B cell (primary cell): ENCODE measurements at regions not wholly inside any gene's neighbourhood (a gene's known extent, or its start where the extent isn't known, plus 50 kb on each side); places are given as distances from the start of the nearest gene placed in this dataset.

Experiments
- ATAC-seq: fragments of 200-7000 bp; cut with Tn5 transposase; one replicate; pipeline ENCODE4 v1.10.0; 2021; ENCODE audit warnings: low read depth, mild to moderate bottlenecking, moderate number of reproducible peaks, moderate library complexity
- CTCF ChIA-PET: fragments of 350-600 bp; sonication (Branson Sonifier 250); formaldehyde crosslinking; loops from one replicate; lab custom pipeline; 2021; ENCODE audit warnings: antibody characterized with exemption, inconsistent platforms; lab: Charles Lee
- POLR2A ChIA-PET: fragments of 350-600 bp; sonication (Branson Sonifier 250); formaldehyde crosslinking; loops from one replicate; lab custom pipeline; 2021; ENCODE audit warnings: antibody characterized with exemption; lab: Charles Lee
- DNase-seq: peaks from one replicate; pipeline ENCODE4 v3.0.0; 2013
- H2AFZ ChIP-seq: 2 replicates; pipeline ENCODE4 v1.6.1; 2012; ENCODE audit warnings: mild to moderate bottlenecking, low read depth, low read length; ENCODE audit not compliant: insufficient read depth, poor library complexity, severe bottlenecking
- H3K27ac ChIP-seq, 2 donors: 1 replicate in 1 of 2; 2 replicates in 1 of 2; pipeline ENCODE4 v1.5.1; 2012 to 2013; ENCODE audit warnings: low read length in 2 of 2, mild to moderate bottlenecking in 2 of 2, moderate library complexity in 1 of 2
- H3K27me3 ChIP-seq, 4 experiments: fragments of 200-600 bp in 1 of 4; sonication (generic) in 1 of 4; replicated peaks in 1 of 4; 1 replicate in 2 of 4; 2 replicates in 2 of 4; pipeline versions ENCODE4 v1.6.1 to v1.7.0; 2013 to 2016; ENCODE audit warnings: low read length in 3 of 4, mild to moderate bottlenecking in 2 of 4, mixed read lengths in 1 of 4, moderate library complexity in 1 of 4; ENCODE audit not compliant: insufficient read depth in 4 of 4, control insufficient read depth in 3 of 4; ENCODE audit errors: control extremely low read depth in 1 of 4
- H3K36me3 ChIP-seq, 2 experiments: replicated peaks in 1 of 2; 1 replicate in 1 of 2; 2 replicates in 1 of 2; pipeline versions ENCODE4 v1.6.1 to v1.7.1; 2013; ENCODE audit warnings: low read length in 1 of 2; ENCODE audit not compliant: insufficient read depth in 2 of 2, control insufficient read depth in 1 of 2; ENCODE audit errors: control extremely low read depth in 1 of 2, extremely low read depth in 1 of 2
- H3K4me1 ChIP-seq, 2 donors: fragments of 200-600 bp in 1 of 2; sonication (generic) in 1 of 2; 1 replicate in 1 of 2; 2 replicates in 1 of 2; pipeline versions ENCODE4 v1.5.1 to v1.6.1; 2013 to 2017; ENCODE audit warnings: low read length in 2 of 2; ENCODE audit not compliant: control insufficient read depth in 2 of 2, insufficient read depth in 2 of 2
- H3K4me2 ChIP-seq: replicated peaks from 2 replicates; pipeline ENCODE3; 2012; ENCODE audit warnings: mild to moderate bottlenecking, low read depth, low read length; ENCODE audit not compliant: poor library complexity, severe bottlenecking
- H3K4me3 ChIP-seq, 5 experiments: fragments of 200-600 bp in 1 of 5; sonication (generic) in 1 of 5; 1 replicate in 3 of 5; 2 replicates in 2 of 5; pipeline versions ENCODE4 v1.5.1 to v1.7.0; 2011 to 2016; ENCODE audit warnings: low read length in 4 of 5, mild to moderate bottlenecking in 4 of 5, low read depth in 2 of 5, control low read depth in 1 of 5, moderate library complexity in 1 of 5; ENCODE audit not compliant: insufficient read depth in 1 of 5; ENCODE audit errors: control extremely low read depth in 1 of 5, extremely low read depth in 1 of 5
- H3K79me2 ChIP-seq: fragments of 200-600 bp; sonication (generic); one replicate; pipeline ENCODE4 v1.6.0; 2016; ENCODE audit warnings: low read length; ENCODE audit not compliant: control insufficient read depth, insufficient read depth
- H3K9ac ChIP-seq: fragments of 200-600 bp; sonication (generic); 2 replicates; pipeline ENCODE4 v1.6.1; 2017; ENCODE audit warnings: mild to moderate bottlenecking, low read length, moderate library complexity
- H3K9me3 ChIP-seq, 3 donors: one replicate each; pipeline versions ENCODE4 v1.6.1 to v1.7.1; 2013; ENCODE audit warnings: low read length in 2 of 3; ENCODE audit not compliant: control insufficient read depth in 2 of 3, insufficient read depth in 1 of 3; ENCODE audit errors: control extremely low read depth in 1 of 3
- H4K20me1 ChIP-seq: 2 replicates; pipeline ENCODE4 v1.6.0; 2012; ENCODE audit warnings: mild to moderate bottlenecking, low read length; ENCODE audit not compliant: insufficient read depth, control insufficient read depth, poor library complexity, severe bottlenecking
- H3K27ac Mint-ChIP-seq: one replicate; pipeline ENCODE4 v1.8.0; 2021; ENCODE audit warnings: mixed read lengths
- H3K27me3 Mint-ChIP-seq: one replicate; pipeline ENCODE4 v1.8.0; 2021; ENCODE audit warnings: mixed read lengths
- H3K4me1 Mint-ChIP-seq: one replicate; pipeline ENCODE4 v1.8.0; 2021; ENCODE audit warnings: mixed read lengths
- H3K4me3 Mint-ChIP-seq: one replicate; pipeline ENCODE4 v1.8.0; 2021; ENCODE audit warnings: mixed read lengths
- H3K9me3 Mint-ChIP-seq: one replicate; pipeline ENCODE4 v1.8.0; 2022; ENCODE audit warnings: mixed read lengths; ENCODE audit not compliant: insufficient read depth
- EZH2 ChIP-seq: IDR thresholded peaks from 2 replicates; pipeline ENCODE4 v1.6.1; 2012; ENCODE audit warnings: borderline replicate concordance, low read depth, mild to moderate bottlenecking, moderate library complexity, low read length; ENCODE audit not compliant: insufficient read depth, poor library complexity, severe bottlenecking
- WGBS: methylation state at CpG from one replicate; pipeline ENCODE4 v1.1.5; 2013; ENCODE audit warnings: missing lambda C conversion rate; ENCODE audit not compliant: insufficient coverage; 5-methylcytosine and 5-hydroxymethylcytosine counted together
- intact Hi-C: fragments of 100-400 bp; cut with micrococcal nuclease; formaldehyde crosslinking; loops from one replicate; pipeline ENCODE4 v1.10.0; 2022
- TF ChIP-seq, protein P1 (sequence below): fragments of 200-600 bp; IDR thresholded peaks from one replicate; pipeline ENCODE4 v1.8.0; 2022; ENCODE audit warnings: antibody characterized with exemption, mild to moderate bottlenecking

DNA sequence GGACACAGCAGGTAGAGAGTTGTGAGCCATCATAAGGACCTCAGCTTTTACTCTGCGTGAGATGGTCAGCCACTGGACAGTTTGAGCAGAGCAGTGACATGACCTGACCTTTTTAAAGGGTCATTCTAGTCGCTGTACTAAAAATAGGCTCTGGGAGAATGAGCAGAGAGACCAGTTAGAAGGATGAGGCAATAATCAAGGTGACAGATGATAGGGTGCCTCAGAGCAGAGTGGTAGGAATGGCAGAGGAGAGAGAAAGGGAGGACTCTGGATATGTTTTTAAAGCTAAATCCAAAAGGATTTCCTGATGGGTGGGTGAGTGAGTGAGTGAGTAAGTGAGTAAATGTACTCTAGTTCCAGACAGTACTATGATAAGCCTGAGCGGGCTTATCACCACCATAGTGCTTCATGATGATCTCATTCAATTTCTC lies 83.6 kb upstream of the ARHGAP5 start:
- no peaks in the 10 kb centered on the region for H3K36me3 ChIP-seq
- intact Hi-C loops, result no loop called here
- no peak overlapping the region for H3K27ac Mint-ChIP-seq
- H3K4me3 ChIP-seq, result no peak overlapping the region
- WGBS, result 92% methylated on average over 2 of the region's 3 CpGs
- no peak overlapping the region for H3K4me3 Mint-ChIP-seq
- no peaks in the 10 kb centered on the region for H3K79me2 ChIP-seq
- H3K27me3 Mint-ChIP-seq, result peaks cover 8% of the 10 kb centered on the region
- no peaks in the 10 kb centered on the region for H3K9me3 ChIP-seq
- H3K4me1 Mint-ChIP-seq, result no peaks in the 10 kb centered on the region
- H4K20me1 ChIP-seq, result no peaks in the 10 kb centered on the region
- no peaks in the 10 kb centered on the region for H3K9me3 Mint-ChIP-seq
- H3K27me3 ChIP-seq, result no peaks in the 10 kb centered on the region
- ChIA-PET POLR2A (no interaction called here), CTCF (no interaction called here)
- no peak overlapping the region for H3K9ac ChIP-seq
- no peak overlapping the region for H3K4me2 ChIP-seq
- no peaks in the 10 kb centered on the region for H3K4me1 ChIP-seq
- ATAC-seq, result no peak
- DNase-seq, result no peak
- no peak overlapping the region for H3K27ac ChIP-seq
- no peak for TF ChIP-seq EZH2
- TF ChIP-seq, protein P1, sequence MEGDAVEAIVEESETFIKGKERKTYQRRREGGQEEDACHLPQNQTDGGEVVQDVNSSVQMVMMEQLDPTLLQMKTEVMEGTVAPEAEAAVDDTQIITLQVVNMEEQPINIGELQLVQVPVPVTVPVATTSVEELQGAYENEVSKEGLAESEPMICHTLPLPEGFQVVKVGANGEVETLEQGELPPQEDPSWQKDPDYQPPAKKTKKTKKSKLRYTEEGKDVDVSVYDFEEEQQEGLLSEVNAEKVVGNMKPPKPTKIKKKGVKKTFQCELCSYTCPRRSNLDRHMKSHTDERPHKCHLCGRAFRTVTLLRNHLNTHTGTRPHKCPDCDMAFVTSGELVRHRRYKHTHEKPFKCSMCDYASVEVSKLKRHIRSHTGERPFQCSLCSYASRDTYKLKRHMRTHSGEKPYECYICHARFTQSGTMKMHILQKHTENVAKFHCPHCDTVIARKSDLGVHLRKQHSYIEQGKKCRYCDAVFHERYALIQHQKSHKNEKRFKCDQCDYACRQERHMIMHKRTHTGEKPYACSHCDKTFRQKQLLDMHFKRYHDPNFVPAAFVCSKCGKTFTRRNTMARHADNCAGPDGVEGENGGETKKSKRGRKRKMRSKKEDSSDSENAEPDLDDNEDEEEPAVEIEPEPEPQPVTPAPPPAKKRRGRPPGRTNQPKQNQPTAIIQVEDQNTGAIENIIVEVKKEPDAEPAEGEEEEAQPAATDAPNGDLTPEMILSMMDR, result no peak
- H2AFZ ChIP-seq, result no peak overlapping the region

DNA sequence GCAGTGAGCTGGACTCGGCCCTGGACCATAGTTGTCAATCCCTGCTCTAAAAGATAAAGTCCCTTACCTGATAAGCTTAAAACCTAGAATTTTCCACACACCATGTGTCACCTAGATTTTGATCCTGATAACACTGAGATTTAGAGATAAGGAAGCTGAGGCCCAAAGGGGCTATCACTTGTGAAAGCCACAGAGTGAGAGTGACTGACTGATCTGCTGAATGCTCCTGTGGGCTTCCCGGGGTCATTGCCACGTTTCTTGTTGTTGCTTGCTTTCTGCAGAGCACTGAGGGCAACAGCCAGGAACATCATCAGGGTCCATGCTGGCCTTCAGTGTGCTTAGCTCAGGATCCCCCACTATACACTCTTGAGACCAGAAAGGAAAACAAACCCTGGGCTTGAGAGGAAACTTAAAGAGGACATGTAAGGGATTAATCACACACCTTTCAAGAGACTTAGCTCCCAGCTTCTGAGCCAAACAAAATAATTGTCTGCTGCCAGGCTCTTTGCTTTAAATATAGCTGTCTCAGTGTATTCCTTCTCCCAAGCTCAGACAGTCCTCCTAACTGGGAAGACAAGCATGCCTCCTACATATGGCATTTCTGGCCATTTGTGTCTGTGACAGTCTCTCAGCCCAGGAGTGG lies 82.6 kb upstream of the ARHGAP5 start:
- Histone ChIP-seq H3K9ac (no peak overlapping the region), H3K36me3 (no peaks in the 10 kb centered on the region), H3K4me3 (no peak overlapping the region), H3K9me3 (no peaks in the 10 kb centered on the region), H3K27ac (no peak overlapping the region), H2AFZ (no peak overlapping the region), H4K20me1 (no peaks in the 10 kb centered on the region), H3K4me2 (no peak overlapping the region), H3K4me1 (no peaks in the 10 kb centered on the region), H3K79me2 (no peaks in the 10 kb centered on the region), H3K27me3 (no peaks in the 10 kb centered on the region)
- H3K4me1 Mint-ChIP-seq, result no peaks in the 10 kb centered on the region
- ChIA-PET CTCF (no interaction called here), POLR2A (no interaction called here)
- H3K4me3 Mint-ChIP-seq, result no peak overlapping the region
- intact Hi-C loops, result no loop called here
- WGBS, result 83% methylated on average over 2 of the region's 3 CpGs
- H3K27ac Mint-ChIP-seq, result no peak overlapping the region
- no peak for ATAC-seq
- no peak for DNase-seq
- peaks cover 4% of the 10 kb centered on the region for H3K27me3 Mint-ChIP-seq
- H3K9me3 Mint-ChIP-seq, result no peaks in the 10 kb centered on the region
- no peak for TF ChIP-seq EZH2
- TF ChIP-seq, protein P1, result no peak
